Astrocyte of the cerebellum (primary cell): ENCODE measurements at regions not wholly inside any gene's neighbourhood (a gene's known extent, or its start where the extent isn't known, plus 50 kb on each side); places are given as distances from the start of the nearest gene placed in this dataset.

Experiments
- DNase-seq: peaks from one replicate; pipeline ENCODE4 v3.0.0-alpha.2; 2011; ENCODE audit warnings: low read depth
- H3K4me3 ChIP-seq: 2 replicates; pipeline ENCODE4 v1.5.1; 2011; ENCODE audit warnings: mild to moderate bottlenecking, low read depth, low read length, moderate library complexity
- CTCF ChIP-seq: IDR thresholded peaks from 2 replicates; pipeline ENCODE4 v1.5.1; 2012; ENCODE audit warnings: low read length, low read depth, moderate library complexity, mild to moderate bottlenecking; ENCODE audit errors: missing control alignments
- in situ Hi-C: cut with HindIII; loops from 2 replicates; pipeline ENCODE4 v1.10.0; 2017; ENCODE audit warnings: low sequenced_read_pairs

- no peak overlapping the region for H3K4me3 ChIP-seq
- in situ Hi-C loops, result no loop called here
- TF ChIP-seq CTCF, result no peak
- no peak for DNase-seq
Measured at GRCh38 chr15:46293550-46293949, 658.7 kb downstream of the SQOR start.

- TF ChIP-seq CTCF, result no peak
- H3K4me3 ChIP-seq, result no peak overlapping the region
- no peak for DNase-seq
- in situ Hi-C loops, result no loop called here
Measured at GRCh38 chr15:46296002-46296401, 661.2 kb downstream of the SQOR start.

GRCh38 chr15:46296797-46297196 lies 662.0 kb downstream of the SQOR start:
- TF ChIP-seq CTCF, result no peak
- in situ Hi-C loops, result no loop called here
- DNase-seq, result no peak
- no peak overlapping the region for H3K4me3 ChIP-seq

- in situ Hi-C loops, result no loop called here
- no peak for DNase-seq
- H3K4me3 ChIP-seq, result no peak overlapping the region
- no peak for TF ChIP-seq CTCF
Measured at GRCh38 chr15:46297766-46298165, 662.9 kb downstream of the SQOR start.

GRCh38 chr15:46300716-46301115 lies 665.9 kb downstream of the SQOR start:
- no peak overlapping the region for H3K4me3 ChIP-seq
- TF ChIP-seq CTCF, result no peak
- in situ Hi-C loops, result no loop called here
- DNase-seq, result no peak

- H3K4me3 ChIP-seq, result no peak overlapping the region
- no peak for DNase-seq
- no peak for TF ChIP-seq CTCF
- in situ Hi-C loops, result no loop called here
Measured at GRCh38 chr15:46301291-46301690, 666.5 kb downstream of the SQOR start.

- no peak overlapping the region for H3K4me3 ChIP-seq
- no peak for DNase-seq
- in situ Hi-C loops, result no loop called here
- no peak for TF ChIP-seq CTCF
Measured at GRCh38 chr15:46301826-46302225, 667.0 kb downstream of the SQOR start.
